ENCODE measurements at regions not wholly inside any gene's neighbourhood (a gene's known extent, or its start where the extent isn't known, plus 50 kb on each side); places are given as distances from the start of the nearest gene placed in this dataset.

DNA sequence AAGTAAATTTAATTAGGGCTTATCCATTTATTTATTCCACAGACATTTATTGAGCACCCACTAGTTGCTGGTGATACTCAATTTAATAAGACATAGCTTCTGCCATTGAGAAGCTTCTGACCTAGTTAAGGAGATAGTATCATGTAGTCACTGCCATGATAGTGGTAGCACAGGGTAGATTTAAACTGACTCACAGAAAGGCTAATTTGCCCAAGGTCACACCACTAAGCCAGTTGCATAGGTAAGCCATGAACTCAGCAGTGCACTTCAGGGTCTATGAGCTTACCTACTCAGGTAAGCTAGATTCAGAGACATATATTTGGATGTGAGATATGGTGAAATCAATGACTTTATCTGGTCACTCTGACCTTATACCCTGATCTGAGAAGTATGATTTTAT, 168.4 kb downstream of the TNFSF18 start:
- TF ChIP-seq, protein P1, sequence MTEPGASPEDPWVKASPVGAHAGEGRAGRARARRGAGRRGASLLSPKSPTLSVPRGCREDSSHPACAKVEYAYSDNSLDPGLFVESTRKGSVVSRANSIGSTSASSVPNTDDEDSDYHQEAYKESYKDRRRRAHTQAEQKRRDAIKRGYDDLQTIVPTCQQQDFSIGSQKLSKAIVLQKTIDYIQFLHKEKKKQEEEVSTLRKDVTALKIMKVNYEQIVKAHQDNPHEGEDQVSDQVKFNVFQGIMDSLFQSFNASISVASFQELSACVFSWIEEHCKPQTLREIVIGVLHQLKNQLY (CRISPR knock-in tag; IDR thresholded peaks at IDR 0.05): no peak
- TF ChIP-seq, protein P2, sequence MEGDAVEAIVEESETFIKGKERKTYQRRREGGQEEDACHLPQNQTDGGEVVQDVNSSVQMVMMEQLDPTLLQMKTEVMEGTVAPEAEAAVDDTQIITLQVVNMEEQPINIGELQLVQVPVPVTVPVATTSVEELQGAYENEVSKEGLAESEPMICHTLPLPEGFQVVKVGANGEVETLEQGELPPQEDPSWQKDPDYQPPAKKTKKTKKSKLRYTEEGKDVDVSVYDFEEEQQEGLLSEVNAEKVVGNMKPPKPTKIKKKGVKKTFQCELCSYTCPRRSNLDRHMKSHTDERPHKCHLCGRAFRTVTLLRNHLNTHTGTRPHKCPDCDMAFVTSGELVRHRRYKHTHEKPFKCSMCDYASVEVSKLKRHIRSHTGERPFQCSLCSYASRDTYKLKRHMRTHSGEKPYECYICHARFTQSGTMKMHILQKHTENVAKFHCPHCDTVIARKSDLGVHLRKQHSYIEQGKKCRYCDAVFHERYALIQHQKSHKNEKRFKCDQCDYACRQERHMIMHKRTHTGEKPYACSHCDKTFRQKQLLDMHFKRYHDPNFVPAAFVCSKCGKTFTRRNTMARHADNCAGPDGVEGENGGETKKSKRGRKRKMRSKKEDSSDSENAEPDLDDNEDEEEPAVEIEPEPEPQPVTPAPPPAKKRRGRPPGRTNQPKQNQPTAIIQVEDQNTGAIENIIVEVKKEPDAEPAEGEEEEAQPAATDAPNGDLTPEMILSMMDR (IDR thresholded peaks at IDR 0.05): no peak
- TF ChIP-seq, protein P3, sequence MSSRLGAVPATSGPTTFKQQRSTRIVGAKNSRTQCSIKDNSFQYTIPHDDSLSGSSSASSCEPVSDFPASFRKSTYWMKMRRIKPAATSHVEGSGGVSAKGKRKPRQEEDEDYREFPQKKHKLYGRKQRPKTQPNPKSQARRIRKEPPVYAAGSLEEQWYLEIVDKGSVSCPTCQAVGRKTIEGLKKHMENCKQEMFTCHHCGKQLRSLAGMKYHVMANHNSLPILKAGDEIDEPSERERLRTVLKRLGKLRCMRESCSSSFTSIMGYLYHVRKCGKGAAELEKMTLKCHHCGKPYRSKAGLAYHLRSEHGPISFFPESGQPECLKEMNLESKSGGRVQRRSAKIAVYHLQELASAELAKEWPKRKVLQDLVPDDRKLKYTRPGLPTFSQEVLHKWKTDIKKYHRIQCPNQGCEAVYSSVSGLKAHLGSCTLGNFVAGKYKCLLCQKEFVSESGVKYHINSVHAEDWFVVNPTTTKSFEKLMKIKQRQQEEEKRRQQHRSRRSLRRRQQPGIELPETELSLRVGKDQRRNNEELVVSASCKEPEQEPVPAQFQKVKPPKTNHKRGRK (CRISPR knock-in tag; IDR thresholded peaks at IDR 0.05; ENCODE audit: borderline replicate concordance): no peak
- TF ChIP-seq, protein P4, sequence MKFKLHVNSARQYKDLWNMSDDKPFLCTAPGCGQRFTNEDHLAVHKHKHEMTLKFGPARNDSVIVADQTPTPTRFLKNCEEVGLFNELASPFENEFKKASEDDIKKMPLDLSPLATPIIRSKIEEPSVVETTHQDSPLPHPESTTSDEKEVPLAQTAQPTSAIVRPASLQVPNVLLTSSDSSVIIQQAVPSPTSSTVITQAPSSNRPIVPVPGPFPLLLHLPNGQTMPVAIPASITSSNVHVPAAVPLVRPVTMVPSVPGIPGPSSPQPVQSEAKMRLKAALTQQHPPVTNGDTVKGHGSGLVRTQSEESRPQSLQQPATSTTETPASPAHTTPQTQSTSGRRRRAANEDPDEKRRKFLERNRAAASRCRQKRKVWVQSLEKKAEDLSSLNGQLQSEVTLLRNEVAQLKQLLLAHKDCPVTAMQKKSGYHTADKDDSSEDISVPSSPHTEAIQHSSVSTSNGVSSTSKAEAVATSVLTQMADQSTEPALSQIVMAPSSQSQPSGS (CRISPR knock-in tag; IDR thresholded peaks at IDR 0.05; ENCODE audit: borderline replicate concordance, low read depth): no peak
- TF ChIP-seq NR1H2 (CRISPR knock-in tag; IDR thresholded peaks at IDR 0.05) (no peak), TCF7 (CRISPR knock-in tag; IDR thresholded peaks at IDR 0.05; ENCODE audit: low read depth) (no peak), GTF2I (CRISPR knock-in tag; conservative IDR thresholded peaks at IDR 0.05) (no peak), ELF4 (CRISPR knock-in tag; IDR thresholded peaks at IDR 0.05; ENCODE audit: low read depth) (no peak)
